Natural killer cell (primary cell): ENCODE measurements at regions not wholly inside any gene's neighbourhood (a gene's known extent, or its start where the extent isn't known, plus 50 kb on each side); places are given as distances from the start of the nearest gene placed in this dataset.

Experiments
- ATAC-seq, 3 donors: fragments of 150-1000 bp in 2 of 3; fragments of 200-7000 bp in 1 of 3; cut with Tn5 transposase; 1 replicate in 1 of 3; 2 replicates in 2 of 3; pipeline ENCODE4 v1.10.0; 2021; ENCODE audit warnings: mild to moderate bottlenecking in 2 of 3, moderate library complexity in 2 of 3
- DNase-seq, 2 donors: peaks; one replicate each; pipeline versions ENCODE4 v3.0.0 to v3.0.0-alpha.2; 2013 to 2021; ENCODE audit warnings: mixed read lengths in 1 of 2
- H3K27ac ChIP-seq: one replicate; pipeline ENCODE4 v1.5.1; 2013; ENCODE audit warnings: mild to moderate bottlenecking, low read length
- H3K27me3 ChIP-seq: one replicate; pipeline ENCODE4 v1.6.1; 2013; ENCODE audit warnings: low read length; ENCODE audit not compliant: control insufficient read depth, insufficient read depth
- H3K36me3 ChIP-seq: one replicate; pipeline ENCODE4 v1.6.1; 2013; ENCODE audit warnings: low read length; ENCODE audit not compliant: control insufficient read depth, insufficient read depth
- H3K4me1 ChIP-seq: one replicate; pipeline ENCODE4 v1.6.1; 2013; ENCODE audit warnings: low read length; ENCODE audit not compliant: control insufficient read depth, insufficient read depth
- H3K4me3 ChIP-seq: one replicate; pipeline ENCODE4 v1.5.1; 2013; ENCODE audit warnings: low read length
- H3K9me3 ChIP-seq: one replicate; pipeline ENCODE4 v1.6.1; 2013; ENCODE audit warnings: low read length; ENCODE audit not compliant: control insufficient read depth, insufficient read depth
- H3K27ac Mint-ChIP-seq, 2 donors: one replicate each; pipeline ENCODE4 v1.8.0; 2022; ENCODE audit warnings: mild to moderate bottlenecking in 2 of 2, mixed read lengths in 2 of 2, moderate library complexity in 1 of 2
- H3K27me3 Mint-ChIP-seq, 2 donors: one replicate each; pipeline ENCODE4 v1.8.0; 2022; ENCODE audit warnings: low read depth in 2 of 2, mixed read lengths in 2 of 2
- H3K36me3 Mint-ChIP-seq: one replicate; pipeline ENCODE4 v1.8.0; 2022; ENCODE audit warnings: mixed read lengths
- H3K4me1 Mint-ChIP-seq, 2 donors: one replicate each; pipeline ENCODE4 v1.8.0; 2022; ENCODE audit warnings: mixed read lengths in 2 of 2
- H3K4me3 Mint-ChIP-seq: one replicate; pipeline ENCODE4 v1.8.0; 2022; ENCODE audit warnings: mild to moderate bottlenecking, moderate library complexity, mixed read lengths
- H3K9me3 Mint-ChIP-seq, 2 donors: one replicate each; pipeline ENCODE4 v1.8.0; 2022; ENCODE audit warnings: mixed read lengths in 2 of 2
- CTCF ChIP-seq: fragments of 200-600 bp; IDR thresholded peaks from one replicate; pipeline ENCODE4 v1.8.0; 2022; ENCODE audit warnings: antibody characterized with exemption
- WGBS: methylation state at CpG from one replicate; pipeline ENCODE4 v1.1.7; 2013; ENCODE audit warnings: missing lambda C conversion rate; ENCODE audit not compliant: insufficient coverage; 5-methylcytosine and 5-hydroxymethylcytosine counted together
- intact Hi-C: fragments of 100-400 bp; cut with micrococcal nuclease; formaldehyde crosslinking; loops from one replicate; pipeline ENCODE4 v1.14.2; 2022

GRCh38 chr2:236765478-236765877, 195.9 kb downstream of the ACKR3 start:
- no peak for ATAC-seq
- H3K4me3 Mint-ChIP-seq: no peak overlapping the region
- H3K9me3 ChIP-seq: no peaks in the 10 kb centered on the region
- intact Hi-C loops: no loop called here
- no peak overlapping the region for H3K27ac Mint-ChIP-seq
- H3K4me3 ChIP-seq: no peak overlapping the region
- H3K27ac ChIP-seq: no peak overlapping the region
- 69% methylated on average over 3 of the region's 3 CpGs for WGBS
- no peaks in the 10 kb centered on the region for H3K27me3 ChIP-seq
- no peak for TF ChIP-seq CTCF
- H3K9me3 Mint-ChIP-seq: no peaks in the 10 kb centered on the region
- no peaks in the 10 kb centered on the region for H3K36me3 Mint-ChIP-seq
- H3K4me1 Mint-ChIP-seq: no peaks in the 10 kb centered on the region
- DNase-seq: no peak
- H3K27me3 Mint-ChIP-seq: peaks cover 0 to 34% of the 10 kb centered on the region in 2 donors
- H3K4me1 ChIP-seq: no peaks in the 10 kb centered on the region
- H3K36me3 ChIP-seq: no peaks in the 10 kb centered on the region

DNA sequence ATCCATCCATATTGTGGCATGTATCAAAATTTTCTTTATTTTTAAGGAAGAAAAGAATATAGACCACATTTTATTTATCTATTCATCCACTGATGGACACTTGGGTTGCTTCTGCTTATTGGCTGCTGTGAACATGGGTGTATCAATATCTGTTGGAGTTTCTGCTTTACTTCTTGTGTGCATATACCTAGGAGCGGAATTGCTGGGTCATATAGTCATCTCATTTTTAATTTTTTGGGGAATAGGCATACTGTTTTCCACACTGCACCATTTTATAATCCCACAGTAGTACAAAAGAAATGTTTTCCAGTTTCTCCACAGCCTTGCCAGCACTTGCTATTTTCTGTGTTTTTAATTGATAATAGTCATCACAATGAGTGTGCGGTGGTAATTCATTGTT, 197.2 kb downstream of the ACKR3 start:
- Histone ChIP-seq H3K4me3 (no peak overlapping the region), H3K4me1 (no peaks in the 10 kb centered on the region), H3K27me3 (no peaks in the 10 kb centered on the region), H3K9me3 (no peaks in the 10 kb centered on the region), H3K36me3 (no peaks in the 10 kb centered on the region), H3K27ac (no peak overlapping the region)
- intact Hi-C loops: no loop called here
- no peak overlapping the region for H3K4me3 Mint-ChIP-seq
- no peak overlapping the region for H3K27ac Mint-ChIP-seq
- no peak for DNase-seq
- TF ChIP-seq CTCF: no peak
- peaks cover 4 to 37% of the 10 kb centered on the region in 2 donors for H3K27me3 Mint-ChIP-seq
- ATAC-seq: no peak
- no peaks in the 10 kb centered on the region for H3K36me3 Mint-ChIP-seq
- 100% methylated on average over 2 of the region's 2 CpGs for WGBS
- no peaks in the 10 kb centered on the region for H3K4me1 Mint-ChIP-seq
- H3K9me3 Mint-ChIP-seq: no peaks in the 10 kb centered on the region

- TF ChIP-seq CTCF: no peak
- Mint-ChIP-seq H3K4me3 (no peak overlapping the region), H3K27me3 (peaks cover 4 to 37% of the 10 kb centered on the region in 2 donors), H3K27ac (no peak overlapping the region), H3K4me1 (no peaks in the 10 kb centered on the region), H3K9me3 (no peaks in the 10 kb centered on the region), H3K36me3 (no peaks in the 10 kb centered on the region)
- H3K36me3 ChIP-seq: no peaks in the 10 kb centered on the region
- DNase-seq (no peak), ATAC-seq (no peak)
- intact Hi-C loops: no loop called here
- H3K4me3 ChIP-seq: no peak overlapping the region
- H3K27me3 ChIP-seq: no peaks in the 10 kb centered on the region
- no peaks in the 10 kb centered on the region for H3K4me1 ChIP-seq
- 83% methylated on average over 7 of the region's 7 CpGs for WGBS
- no peak overlapping the region for H3K27ac ChIP-seq
- no peaks in the 10 kb centered on the region for H3K9me3 ChIP-seq
Observed at GRCh38 chr2:236767941-236768340, 198.3 kb downstream of the ACKR3 start.

- peaks cover 4 to 37% of the 10 kb centered on the region in 2 donors for H3K27me3 Mint-ChIP-seq
- H3K27ac Mint-ChIP-seq: no peak overlapping the region
Observed at GRCh38 chr2:236768393-236769140, 198.9 kb downstream of the ACKR3 start.

More at GRCh38 chr2:236768393-236769140, 198.9 kb downstream of the ACKR3 start:
- H3K27me3 ChIP-seq: no peaks in the 10 kb centered on the region
- Mint-ChIP-seq H3K4me1 (no peaks in the 10 kb centered on the region), H3K4me3 (no peak overlapping the region), H3K9me3 (no peaks in the 10 kb centered on the region), H3K36me3 (no peaks in the 10 kb centered on the region)
- no peak for DNase-seq
- intact Hi-C loops: no loop called here
- no peak overlapping the region for H3K27ac ChIP-seq
- no peaks in the 10 kb centered on the region for H3K9me3 ChIP-seq
- no peak for TF ChIP-seq CTCF
- no peaks in the 10 kb centered on the region for H3K36me3 ChIP-seq
- WGBS: 74% methylated on average over 4 of the region's 4 CpGs
- H3K4me1 ChIP-seq: no peaks in the 10 kb centered on the region
- no peak for ATAC-seq
- no peak overlapping the region for H3K4me3 ChIP-seq
